ENCODE measurements at regions not wholly inside any gene's neighbourhood (a gene's known extent, or its start where the extent isn't known, plus 50 kb on each side); places are given as distances from the start of the nearest gene placed in this dataset.
A peak's percentile ranks its signal among the peaks of the same experiment; 100 is the strongest.
"Not testable (repeated sequence)": the region's sequence is repeated elsewhere in the genome, so short reads cannot be mapped to it uniquely, and the experiment has no call there.

DNA sequence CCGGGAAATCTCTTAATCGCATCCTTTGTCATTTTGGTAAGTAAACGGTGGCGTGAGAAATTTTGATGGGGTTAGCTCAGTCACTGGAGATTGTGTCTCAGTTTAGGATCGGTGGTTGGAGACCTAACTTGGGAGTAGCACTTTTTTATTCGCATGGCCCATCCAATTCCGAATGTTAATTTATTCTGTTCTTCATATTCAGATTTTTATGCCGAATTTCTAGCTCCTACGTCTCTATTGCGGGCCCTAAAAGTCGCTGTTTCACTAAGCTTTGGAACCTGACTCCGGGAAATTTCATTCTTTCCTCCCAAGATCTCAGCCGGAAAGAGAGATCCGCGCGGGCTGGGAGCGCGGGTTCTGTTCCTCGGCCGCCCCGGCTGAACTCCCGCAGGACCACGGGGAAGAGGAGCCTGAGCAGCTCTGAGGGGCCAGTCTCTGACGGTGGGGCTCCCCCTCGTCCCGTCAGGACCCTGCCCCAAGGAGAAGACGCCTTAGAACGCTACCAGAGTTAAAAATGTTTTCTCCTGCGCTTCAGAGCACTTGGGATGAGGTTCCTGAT is 279.7 kb downstream of the FAM72C start:
- DNase-seq: no peak

DNA sequence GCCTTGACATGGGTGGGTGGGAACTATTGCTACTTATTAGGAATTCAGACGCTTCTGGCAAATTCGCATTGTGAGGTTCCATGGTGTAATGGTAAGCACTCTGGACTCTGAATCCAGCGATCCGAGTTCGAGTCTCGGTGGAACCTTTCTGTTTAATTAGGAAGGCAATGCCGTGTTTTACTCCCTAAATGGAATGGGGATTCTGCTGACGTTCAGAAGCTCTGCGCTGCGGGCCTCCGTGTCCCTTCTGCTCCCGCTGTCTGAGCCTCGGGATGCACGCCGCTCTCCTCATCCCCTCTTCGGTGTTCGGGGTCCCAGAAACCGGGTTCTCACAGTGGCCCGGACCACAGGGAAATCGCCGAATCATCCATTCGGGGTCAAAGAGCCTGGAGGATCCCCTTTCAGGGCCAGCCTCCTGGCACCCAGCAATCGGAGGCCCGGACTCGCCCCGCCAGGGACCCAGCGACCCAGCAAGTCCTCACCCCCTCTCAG is 280.3 kb downstream of the FAM72C start:
- DNase-seq: peak; percentile 0

GRCh38 chr1:143689781-143690180 is 282.0 kb downstream of the FAM72C start:
- no peak for DNase-seq

GRCh38 chr1:143680304-143680703 is 291.5 kb downstream of the FAM72C start:
- no peak for DNase-seq

DNA sequence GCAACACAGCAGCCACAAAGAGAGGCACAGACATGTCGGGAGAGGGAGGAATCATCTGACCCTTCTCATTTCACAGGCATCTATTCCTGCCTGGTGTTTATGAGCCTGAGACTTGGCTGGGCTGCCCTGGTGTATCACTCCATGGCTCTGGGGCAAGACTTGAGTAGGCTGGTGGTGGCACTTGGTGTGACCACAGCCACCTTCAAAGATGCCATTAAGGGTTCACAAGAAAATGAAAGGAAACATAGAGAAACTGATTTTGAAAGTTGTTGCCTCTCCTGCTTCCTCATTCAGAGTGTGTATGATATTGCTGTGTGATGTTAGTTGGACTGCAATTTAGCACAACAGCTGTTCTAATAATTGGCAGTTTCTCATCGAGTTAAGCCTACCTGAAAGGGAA is 298.8 kb downstream of the FAM72C start:
- DNase-seq: no peak

- no peak for DNase-seq
Measured at GRCh38 chr1:143667730-143668129, 304.1 kb downstream of the FAM72C start.

GRCh38 chr1:143666851-143667250 is 304.9 kb downstream of the FAM72C start:
- no peak for DNase-seq

- no peak for DNase-seq
Measured at GRCh38 chr1:143665606-143666005, 306.2 kb downstream of the FAM72C start.

DNA sequence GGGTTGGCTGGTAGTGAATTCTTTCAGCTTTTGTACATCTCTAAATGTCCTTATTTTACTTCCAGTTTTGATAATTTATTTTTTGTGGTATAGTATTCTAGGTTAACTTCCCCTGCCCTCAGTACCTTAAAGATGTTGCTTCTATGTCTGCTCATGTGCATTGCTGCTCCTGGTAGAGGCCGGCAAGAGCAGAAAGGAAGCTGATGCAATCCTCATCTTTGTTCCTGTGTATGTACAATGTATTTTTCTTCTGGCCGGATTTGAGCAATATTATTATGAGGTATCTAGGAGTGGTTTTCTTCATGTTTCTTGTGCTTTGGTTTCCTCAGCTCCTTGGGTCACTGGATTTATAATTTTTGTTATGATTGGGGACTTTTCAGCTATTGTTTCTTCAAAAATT is 308.7 kb downstream of the FAM72C start:
- not testable (repeated sequence) for DNase-seq

DNA sequence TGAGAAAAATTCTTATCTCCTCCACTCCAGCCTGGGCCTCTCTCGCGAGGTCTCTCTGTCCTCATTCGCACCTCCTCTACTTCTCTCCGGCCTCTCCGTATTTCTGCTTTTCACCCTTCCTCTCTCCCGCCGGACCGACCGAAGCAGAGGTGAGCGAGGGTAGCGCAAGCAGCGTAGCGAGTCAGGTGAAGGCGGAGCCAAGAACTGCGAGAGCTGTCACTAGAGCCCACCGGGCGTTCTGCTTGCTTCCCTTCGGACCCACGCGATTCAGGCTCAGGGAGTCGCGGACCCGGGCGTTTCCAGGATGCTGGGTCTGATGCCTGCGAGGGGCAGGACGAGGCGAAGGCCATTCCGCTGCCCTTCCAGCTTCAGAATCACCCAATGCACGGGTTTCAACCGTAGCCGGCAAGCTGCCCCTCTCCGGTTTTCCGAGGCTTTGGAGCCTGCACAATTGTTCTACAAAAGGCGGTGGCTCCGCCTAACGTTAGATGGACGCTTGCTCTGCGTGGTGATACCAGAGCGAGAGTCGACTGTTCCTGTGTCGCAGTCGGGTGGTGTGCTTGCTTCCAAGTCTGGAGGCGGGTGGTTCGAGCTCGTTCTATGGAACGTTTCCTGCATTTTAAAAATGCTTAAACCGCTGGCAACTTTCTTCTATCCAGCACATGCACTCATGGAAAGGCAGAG is 310.2 kb downstream of the FAM72C start:
- no peak for DNase-seq

- no peak for DNase-seq
Measured at GRCh38 chr1:143660354-143660941, 311.3 kb downstream of the FAM72C start.

GRCh38 chr1:143653429-143653802 is 318.4 kb downstream of the FAM72C start:
- DNase-seq: no peak

GRCh38 chr1:143652744-143653428 is 318.9 kb downstream of the FAM72C start:
- DNase-seq: no peak

GRCh38 chr1:143652187-143652586 is 319.6 kb downstream of the FAM72C start:
- no peak for DNase-seq

GRCh38 chr1:143651350-143651992 is 320.3 kb downstream of the FAM72C start:
- no peak for DNase-seq

- not testable (repeated sequence) for DNase-seq
Measured at GRCh38 chr1:143644035-143644434, 327.8 kb downstream of the FAM72C start.

- no peak for DNase-seq
Measured at GRCh38 chr1:143643148-143643885, 328.5 kb downstream of the FAM72C start.

GRCh38 chr1:143625886-143626285 is 345.9 kb downstream of the FAM72C start:
- no peak for DNase-seq

DNA sequence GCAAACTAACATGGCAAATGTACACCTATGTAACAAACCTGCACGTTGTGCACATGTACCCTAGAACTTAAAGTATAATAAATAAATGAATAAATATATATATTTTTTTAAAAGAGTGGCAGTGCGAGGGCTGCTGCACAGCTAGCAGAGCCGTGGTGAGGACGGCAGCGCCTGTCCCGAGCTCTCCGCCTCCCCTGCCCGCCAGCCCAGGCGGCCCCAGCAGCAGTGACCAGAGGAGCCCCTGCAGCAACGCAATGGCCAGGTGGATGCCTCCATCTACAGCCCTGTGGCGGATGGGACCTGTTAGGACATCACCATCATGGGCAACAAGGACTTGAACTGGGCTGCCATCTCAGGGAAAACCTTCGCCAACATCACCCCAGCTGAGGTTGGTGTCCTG is 351.9 kb downstream of the FAM72C start:
- DNase-seq: no peak

DNA sequence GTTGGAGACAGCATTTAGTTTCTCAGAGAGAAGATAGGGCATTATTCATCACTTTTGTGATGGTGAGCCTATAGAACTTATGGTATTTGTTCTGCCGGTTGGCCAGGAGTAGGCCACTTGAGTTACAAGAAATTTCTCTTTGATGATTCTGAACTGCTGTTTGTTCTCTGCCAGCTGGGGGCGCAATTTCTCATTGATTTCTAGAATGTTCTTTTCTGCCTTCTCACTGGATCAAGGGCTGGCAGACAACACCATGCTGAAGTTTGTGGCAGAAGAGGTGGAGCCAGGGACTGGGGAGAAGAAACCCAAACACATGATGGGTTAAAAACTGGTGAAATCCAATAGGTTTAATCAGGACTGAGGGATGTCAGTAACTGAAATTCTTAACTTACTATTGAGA is 360.6 kb downstream of the FAM72C start:
- no peak for DNase-seq

- DNase-seq: no peak
Measured at GRCh38 chr1:143610196-143610595, 361.6 kb downstream of the FAM72C start.

DNA sequence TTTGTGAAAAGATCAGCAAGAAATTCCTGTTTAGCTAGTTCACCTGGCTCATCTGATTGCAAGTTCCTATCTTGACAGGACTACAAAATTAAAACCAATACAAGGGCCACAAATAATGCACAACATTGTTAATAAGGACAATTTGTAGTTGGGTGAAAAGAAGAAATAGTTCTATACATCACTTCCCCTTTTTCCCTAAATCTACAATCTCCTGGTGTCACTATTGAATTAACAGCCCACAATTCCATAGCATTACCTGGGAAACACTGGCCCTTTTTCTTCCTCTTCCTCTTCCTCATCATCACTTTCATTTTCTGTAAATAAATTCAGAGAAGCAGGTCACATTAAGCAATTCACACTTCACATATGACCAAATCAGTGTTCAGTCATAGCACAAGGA is 366.9 kb downstream of the FAM72C start:
- DNase-seq: no peak

GRCh38 chr1:143584508-143584907 is 387.3 kb downstream of the FAM72C start:
- no peak for DNase-seq
